ENCODE measurements at regions not wholly inside any gene's neighbourhood (a gene's known extent, or its start where the extent isn't known, plus 50 kb on each side); places are given as distances from the start of the nearest gene placed in this dataset.
"Not testable (repeated sequence)": the region's sequence is repeated elsewhere in the genome, so short reads cannot be mapped to it uniquely, and the experiment has no call there.

DNA sequence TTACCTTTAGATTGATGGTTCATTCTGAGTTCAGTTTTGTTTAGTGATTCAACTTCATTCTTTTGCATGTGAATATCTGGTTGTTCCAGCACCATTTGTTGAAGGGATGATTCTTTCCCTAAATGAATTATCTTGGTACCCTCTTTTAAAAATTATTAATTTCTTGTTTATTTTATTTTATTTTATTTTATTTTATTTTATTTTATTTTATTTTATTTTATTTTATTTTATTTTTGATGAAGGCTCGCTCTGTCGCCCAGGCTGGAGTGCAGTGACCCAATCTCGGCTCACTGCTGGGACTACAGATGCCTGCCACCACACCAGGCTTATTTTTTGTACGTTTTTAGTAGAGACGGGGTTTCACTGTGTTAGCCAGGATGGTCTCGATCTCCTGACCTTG is 141.4 kb upstream of the S1PR3 start:
- not testable (repeated sequence) for H3K9me3 ChIP-seq (ENCODE audit: control insufficient read depth in 1 of 2, low read length in 2 of 2)

GRCh38 chr9:88852794-88853193 is 138.5 kb upstream of the S1PR3 start:
- H3K4me1 ChIP-seq (ENCODE audit: control insufficient read depth in 1 of 2, insufficient read depth in 2 of 2, low read length in 2 of 2) = no peaks in the 10 kb centered on the region
- H3K36me3 ChIP-seq (ENCODE audit: control insufficient read depth in 1 of 2, insufficient read depth in 2 of 2, low read length in 2 of 2) = no peaks in the 10 kb centered on the region
- H3K27me3 ChIP-seq (ENCODE audit: low read depth, low read length) = no peaks in the 10 kb centered on the region
- peaks cover 0 to 3% of the 10 kb centered on the region in 2 donors for H3K9me3 ChIP-seq (ENCODE audit: control insufficient read depth in 1 of 2, low read length in 2 of 2)
- H3K27ac ChIP-seq (ENCODE audit: low read length) = no peak overlapping the region
- H3K4me3 ChIP-seq (ENCODE audit: low read depth in 1 of 2, low read length in 2 of 2) = no peak overlapping the region

More for the DNA sequence above, 141.4 kb upstream of the S1PR3 start:
- not testable (repeated sequence) for H3K27me3 ChIP-seq (ENCODE audit: low read depth, low read length); H3K4me3 ChIP-seq (ENCODE audit: low read depth in 1 of 2, low read length in 2 of 2); H3K27ac ChIP-seq (ENCODE audit: low read length); H3K36me3 ChIP-seq (ENCODE audit: control insufficient read depth in 1 of 2, insufficient read depth in 2 of 2, low read length in 2 of 2); H3K4me1 ChIP-seq (ENCODE audit: control insufficient read depth in 1 of 2, insufficient read depth in 2 of 2, low read length in 2 of 2)

DNA sequence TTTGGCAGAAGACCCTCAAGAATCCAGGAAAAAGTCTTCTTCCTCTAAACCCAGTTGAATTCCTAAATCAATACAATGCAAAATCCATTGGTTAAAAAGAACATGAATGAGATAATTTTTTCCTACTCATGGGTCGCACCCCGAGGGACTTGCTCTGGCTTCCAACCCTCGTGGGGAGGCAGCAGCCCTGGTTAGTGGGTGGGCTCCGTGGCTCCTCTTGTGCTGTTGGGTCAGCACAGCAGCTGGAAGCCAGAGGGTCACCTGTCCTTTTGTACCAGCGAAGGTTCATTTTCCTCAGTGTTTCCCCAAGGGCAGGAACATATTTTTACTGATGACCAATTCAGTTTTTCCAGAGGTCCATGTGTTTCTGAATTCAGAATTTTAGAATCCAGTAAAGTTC is 120.6 kb upstream of the S1PR3 start:
- no peak overlapping the region for H3K27ac ChIP-seq (ENCODE audit: low read length)
- no peaks in the 10 kb centered on the region for H3K36me3 ChIP-seq (ENCODE audit: control insufficient read depth in 1 of 2, insufficient read depth in 2 of 2, low read length in 2 of 2)
- peaks cover 0 to 4% of the 10 kb centered on the region in 2 donors for H3K4me1 ChIP-seq (ENCODE audit: control insufficient read depth in 1 of 2, insufficient read depth in 2 of 2, low read length in 2 of 2)
- no peaks in the 10 kb centered on the region for H3K27me3 ChIP-seq (ENCODE audit: low read depth, low read length)
- no peaks in the 10 kb centered on the region for H3K9me3 ChIP-seq (ENCODE audit: control insufficient read depth in 1 of 2, low read length in 2 of 2)
- H3K4me3 ChIP-seq (ENCODE audit: low read depth in 1 of 2, low read length in 2 of 2) = no peak overlapping the region

DNA sequence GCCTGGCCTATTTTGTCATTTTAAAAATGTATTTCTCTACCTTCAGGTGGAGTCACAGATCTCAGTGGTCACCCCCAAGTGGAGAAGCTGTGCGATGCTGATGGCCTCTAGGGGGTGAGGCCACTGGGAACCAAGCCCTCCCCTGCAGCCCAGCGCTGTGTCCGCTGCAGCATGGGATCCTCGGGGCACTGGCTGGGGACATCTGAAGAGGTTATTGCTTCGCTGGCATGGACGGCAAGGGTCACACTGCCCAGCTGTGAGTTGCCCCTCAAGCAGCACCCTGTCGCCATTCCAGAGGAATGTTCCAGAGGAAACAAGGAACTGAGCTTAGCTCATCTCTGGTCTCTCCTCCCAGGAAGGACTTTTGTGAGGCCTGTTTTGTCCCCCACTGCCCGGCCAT is 119.6 kb upstream of the S1PR3 start:
- Histone ChIP-seq H3K27ac (ENCODE audit: low read length) (no peak overlapping the region), H3K4me1 (ENCODE audit: control insufficient read depth in 1 of 2, insufficient read depth in 2 of 2, low read length in 2 of 2) (peaks cover 0 to 4% of the 10 kb centered on the region in 2 donors), H3K4me3 (ENCODE audit: low read depth in 1 of 2, low read length in 2 of 2) (no peak overlapping the region), H3K27me3 (ENCODE audit: low read depth, low read length) (no peaks in the 10 kb centered on the region), H3K36me3 (ENCODE audit: control insufficient read depth in 1 of 2, insufficient read depth in 2 of 2, low read length in 2 of 2) (no peaks in the 10 kb centered on the region), H3K9me3 (ENCODE audit: control insufficient read depth in 1 of 2, low read length in 2 of 2) (no peaks in the 10 kb centered on the region)

DNA sequence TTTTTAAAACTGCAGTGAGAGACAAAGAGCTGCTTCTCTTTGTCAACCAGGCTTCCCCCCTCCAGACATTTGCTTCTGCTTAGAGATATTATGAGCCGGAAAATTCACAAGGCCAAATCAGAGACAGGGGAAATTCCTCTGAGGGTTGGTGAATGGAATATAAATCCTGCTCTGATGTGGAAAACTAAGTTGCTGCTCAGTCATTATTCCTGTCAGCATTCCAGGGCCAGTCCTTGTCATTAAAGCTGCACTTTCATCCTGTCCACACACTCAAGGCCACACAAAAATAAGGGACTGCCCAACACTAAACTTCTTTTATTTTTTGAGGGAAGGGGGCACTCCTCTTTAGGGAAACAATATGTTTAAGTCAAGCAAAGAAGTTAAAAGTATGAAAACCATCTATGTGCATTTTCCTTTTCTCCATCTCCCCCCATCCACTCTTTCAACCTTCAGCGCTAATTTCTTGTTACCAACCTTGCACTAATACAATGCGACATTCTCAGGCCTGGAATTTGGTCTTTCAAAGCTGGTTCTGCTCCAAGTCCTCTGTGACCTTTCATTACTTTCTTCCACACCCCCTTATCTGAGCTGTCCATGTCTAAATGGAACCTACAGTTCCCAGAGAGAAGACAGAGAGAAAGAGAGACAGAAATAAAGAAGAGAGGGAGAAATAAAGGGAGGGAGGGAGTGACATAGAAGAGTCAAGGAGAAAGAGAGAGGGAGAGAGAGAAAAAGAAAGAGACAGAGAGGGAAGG is 118.9 kb upstream of the S1PR3 start:
- H3K27ac ChIP-seq (ENCODE audit: low read length) = no peak overlapping the region
- H3K9me3 ChIP-seq (ENCODE audit: control insufficient read depth in 1 of 2, low read length in 2 of 2) = no peaks in the 10 kb centered on the region
- H3K4me3 ChIP-seq (ENCODE audit: low read depth in 1 of 2, low read length in 2 of 2) = no peak overlapping the region
- H3K4me1 ChIP-seq (ENCODE audit: control insufficient read depth in 1 of 2, insufficient read depth in 2 of 2, low read length in 2 of 2) = peaks cover 0 to 4% of the 10 kb centered on the region in 2 donors
- no peaks in the 10 kb centered on the region for H3K36me3 ChIP-seq (ENCODE audit: control insufficient read depth in 1 of 2, insufficient read depth in 2 of 2, low read length in 2 of 2)
- no peaks in the 10 kb centered on the region for H3K27me3 ChIP-seq (ENCODE audit: low read depth, low read length)

GRCh38 chr9:88873635-88874034 is 117.6 kb upstream of the S1PR3 start:
- Histone ChIP-seq H3K9me3 (ENCODE audit: control insufficient read depth in 1 of 2, low read length in 2 of 2) (no peaks in the 10 kb centered on the region), H3K4me3 (ENCODE audit: low read depth in 1 of 2, low read length in 2 of 2) (no peak overlapping the region), H3K4me1 (ENCODE audit: control insufficient read depth in 1 of 2, insufficient read depth in 2 of 2, low read length in 2 of 2) (peaks cover 0 to 4% of the 10 kb centered on the region in 2 donors), H3K27ac (ENCODE audit: low read length) (no peak overlapping the region), H3K36me3 (ENCODE audit: control insufficient read depth in 1 of 2, insufficient read depth in 2 of 2, low read length in 2 of 2) (no peaks in the 10 kb centered on the region), H3K27me3 (ENCODE audit: low read depth, low read length) (no peaks in the 10 kb centered on the region)

DNA sequence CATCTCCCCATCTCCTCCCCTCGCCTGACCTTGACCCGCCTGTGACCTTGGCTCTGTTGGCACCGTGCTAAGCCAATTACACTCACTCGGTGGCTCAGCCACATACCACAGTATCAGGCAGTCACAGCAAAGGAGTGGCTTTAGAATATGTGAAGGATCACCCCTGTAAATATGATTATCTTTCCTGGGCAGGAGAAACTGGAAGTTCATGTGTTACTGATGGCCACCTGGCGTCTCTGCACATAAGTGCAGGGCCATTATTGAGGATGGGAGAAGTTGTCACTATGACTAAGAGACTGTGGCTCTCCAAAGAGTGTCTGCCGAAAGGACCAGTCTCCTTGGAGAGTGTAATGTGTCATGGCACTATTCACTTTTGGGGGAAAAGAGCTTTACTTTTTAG is 116.9 kb upstream of the S1PR3 start:
- Histone ChIP-seq H3K36me3 (ENCODE audit: control insufficient read depth in 1 of 2, insufficient read depth in 2 of 2, low read length in 2 of 2) (no peaks in the 10 kb centered on the region), H3K27me3 (ENCODE audit: low read depth, low read length) (no peaks in the 10 kb centered on the region), H3K4me3 (ENCODE audit: low read depth in 1 of 2, low read length in 2 of 2) (no peak overlapping the region), H3K27ac (ENCODE audit: low read length) (no peak overlapping the region), H3K9me3 (ENCODE audit: control insufficient read depth in 1 of 2, low read length in 2 of 2) (no peaks in the 10 kb centered on the region), H3K4me1 (ENCODE audit: control insufficient read depth in 1 of 2, insufficient read depth in 2 of 2, low read length in 2 of 2) (peaks cover 0 to 4% of the 10 kb centered on the region in 2 donors)

- H3K9me3 ChIP-seq (ENCODE audit: control insufficient read depth in 1 of 2, low read length in 2 of 2) = no peaks in the 10 kb centered on the region
- no peak overlapping the region for H3K27ac ChIP-seq (ENCODE audit: low read length)
- no peaks in the 10 kb centered on the region for H3K36me3 ChIP-seq (ENCODE audit: control insufficient read depth in 1 of 2, insufficient read depth in 2 of 2, low read length in 2 of 2)
- no peak overlapping the region for H3K4me3 ChIP-seq (ENCODE audit: low read depth in 1 of 2, low read length in 2 of 2)
- no peaks in the 10 kb centered on the region for H3K27me3 ChIP-seq (ENCODE audit: low read depth, low read length)
- peaks cover 0 to 4% of the 10 kb centered on the region in 2 donors for H3K4me1 ChIP-seq (ENCODE audit: control insufficient read depth in 1 of 2, insufficient read depth in 2 of 2, low read length in 2 of 2)
These were observed 115.7 kb upstream of the S1PR3 start for GRCh38 chr9:88875400-88876120.

- no peak overlapping the region for H3K27ac ChIP-seq (ENCODE audit: low read length)
- no peaks in the 10 kb centered on the region for H3K4me1 ChIP-seq (ENCODE audit: control insufficient read depth in 1 of 2, insufficient read depth in 2 of 2, low read length in 2 of 2)
- H3K27me3 ChIP-seq (ENCODE audit: low read depth, low read length) = no peaks in the 10 kb centered on the region
- no peaks in the 10 kb centered on the region for H3K36me3 ChIP-seq (ENCODE audit: control insufficient read depth in 1 of 2, insufficient read depth in 2 of 2, low read length in 2 of 2)
- H3K9me3 ChIP-seq (ENCODE audit: control insufficient read depth in 1 of 2, low read length in 2 of 2) = no peaks in the 10 kb centered on the region
- H3K4me3 ChIP-seq (ENCODE audit: low read depth in 1 of 2, low read length in 2 of 2) = no peak overlapping the region
These were observed 111.1 kb upstream of the S1PR3 start for GRCh38 chr9:88880199-88880598.

DNA sequence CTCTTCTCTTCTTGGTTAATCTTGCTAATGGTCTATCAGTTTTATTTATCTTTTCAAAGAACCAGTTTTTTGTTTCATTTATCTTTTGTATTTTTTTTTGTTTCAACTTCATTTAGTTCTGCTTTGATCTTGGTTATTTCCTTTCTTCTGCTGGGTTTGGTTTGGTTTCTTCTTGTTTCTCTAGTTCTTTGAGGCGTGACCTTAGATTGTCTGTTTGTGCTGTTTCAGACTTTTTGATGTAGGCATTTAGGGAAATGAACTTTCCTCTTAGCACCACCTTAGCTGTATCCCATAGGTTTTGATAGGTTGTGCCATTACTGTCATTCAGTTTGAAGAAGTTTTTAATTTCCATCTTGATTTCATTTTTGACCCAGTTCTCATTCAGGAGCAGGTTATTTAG is 107.0 kb upstream of the S1PR3 start:
- not testable (repeated sequence) for H3K4me1 ChIP-seq (ENCODE audit: control insufficient read depth in 1 of 2, insufficient read depth in 2 of 2, low read length in 2 of 2); H3K9me3 ChIP-seq (ENCODE audit: control insufficient read depth in 1 of 2, low read length in 2 of 2); H3K27ac ChIP-seq (ENCODE audit: low read length); H3K27me3 ChIP-seq (ENCODE audit: low read depth, low read length); H3K4me3 ChIP-seq (ENCODE audit: low read depth in 1 of 2, low read length in 2 of 2); H3K36me3 ChIP-seq (ENCODE audit: control insufficient read depth in 1 of 2, insufficient read depth in 2 of 2, low read length in 2 of 2)

DNA sequence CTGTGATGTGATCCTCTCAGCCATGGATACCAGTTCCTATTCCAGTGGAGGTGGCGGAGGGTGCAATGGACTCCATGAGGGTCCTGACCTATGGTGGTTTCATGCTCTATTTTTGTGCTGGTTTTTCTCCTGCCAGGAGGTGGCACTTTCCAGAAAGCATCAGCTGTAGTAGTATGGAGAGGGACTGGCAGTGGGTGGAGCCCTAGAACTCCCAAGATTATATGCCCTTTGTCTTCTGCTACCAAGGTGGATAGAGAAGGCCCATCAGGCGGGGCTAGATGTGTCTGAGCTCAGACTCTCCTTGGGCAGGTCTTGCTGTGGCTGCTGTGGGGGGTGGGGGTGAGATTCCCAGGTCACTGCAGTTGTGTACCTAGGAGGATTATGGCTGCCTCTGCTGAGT is 104.5 kb upstream of the S1PR3 start:
- H3K9me3 ChIP-seq (ENCODE audit: control insufficient read depth in 1 of 2, low read length in 2 of 2); H3K27ac ChIP-seq (ENCODE audit: low read length); H3K4me3 ChIP-seq (ENCODE audit: low read depth in 1 of 2, low read length in 2 of 2); H3K36me3 ChIP-seq (ENCODE audit: control insufficient read depth in 1 of 2, insufficient read depth in 2 of 2, low read length in 2 of 2); H3K27me3 ChIP-seq (ENCODE audit: low read depth, low read length); H3K4me1 ChIP-seq (ENCODE audit: control insufficient read depth in 1 of 2, insufficient read depth in 2 of 2, low read length in 2 of 2): not testable (repeated sequence)

DNA sequence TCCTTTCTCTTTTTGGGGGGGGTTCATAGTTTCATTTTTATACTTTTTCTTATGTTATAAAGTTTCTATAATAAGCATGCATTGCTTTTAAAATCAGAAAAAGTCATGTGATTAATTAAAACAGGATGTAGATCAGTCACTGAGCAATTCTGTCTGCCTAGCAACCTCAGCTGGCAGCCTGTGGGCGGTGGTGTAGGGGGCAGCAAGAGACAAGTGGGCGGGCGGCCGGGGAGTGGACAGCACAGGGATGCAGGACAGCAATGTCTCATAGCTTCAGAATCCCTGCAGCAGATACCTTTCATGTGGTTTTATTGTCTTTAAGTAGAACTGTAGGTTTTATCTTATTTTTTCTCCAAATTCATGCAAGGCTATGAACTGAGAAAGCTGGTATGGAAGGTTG is 101.9 kb upstream of the S1PR3 start:
- Histone ChIP-seq H3K36me3 (ENCODE audit: control insufficient read depth in 1 of 2, insufficient read depth in 2 of 2, low read length in 2 of 2) (no peaks in the 10 kb centered on the region), H3K9me3 (ENCODE audit: control insufficient read depth in 1 of 2, low read length in 2 of 2) (no peaks in the 10 kb centered on the region), H3K27me3 (ENCODE audit: low read depth, low read length) (no peaks in the 10 kb centered on the region), H3K4me3 (ENCODE audit: low read depth in 1 of 2, low read length in 2 of 2) (no peak overlapping the region), H3K4me1 (ENCODE audit: control insufficient read depth in 1 of 2, insufficient read depth in 2 of 2, low read length in 2 of 2) (no peaks in the 10 kb centered on the region), H3K27ac (ENCODE audit: low read length) (no peak overlapping the region)

Data from muscle layer of duodenum (tissue), 2 donors.